OCI-LY7 (cell line): ENCODE measurements at regions not wholly inside any gene's neighbourhood (a gene's known extent, or its start where the extent isn't known, plus 50 kb on each side); places are given as distances from the start of the nearest gene placed in this dataset.

Experiments
- BruUV-seq: library from RNA; stranded (reverse); fragments of 400-500 nt; replicated peaks from 2 replicates; lab custom pipeline; 2021; lab: Mats Ljungman, UMichigan
- CTCF ChIA-PET: fragments of 300-600 bp; sonication (Branson Sonifier 250); formaldehyde crosslinking; loops from one replicate; lab custom pipeline; 2022; ENCODE audit warnings: antibody characterized with exemption; ENCODE audit not compliant: unreplicated experiment; lab: Charles Lee
- POLR2A ChIA-PET: fragments of 300-600 bp; sonication (Branson Sonifier 250); formaldehyde crosslinking; loops from one replicate; lab custom pipeline; 2022; ENCODE audit warnings: antibody characterized with exemption; lab: Charles Lee
- DNase-seq: peaks from one replicate; pipeline ENCODE4 v3.0.0-alpha.2; 2015; ENCODE audit warnings: low spot score
- H2AFZ ChIP-seq: fragments of 200-600 bp; sonication (generic), shearing (Covaris generic); 2 replicates; pipeline ENCODE4 v1.6.1; 2014; ENCODE audit warnings: mild to moderate bottlenecking, antibody characterized with exemption, low read length, moderate library complexity
- H3K27ac ChIP-seq: fragments of 200-600 bp; sonication (generic); 2 replicates; pipeline ENCODE4 v1.5.1; 2014; ENCODE audit warnings: mixed run types, low read depth, mild to moderate bottlenecking, moderate library complexity, low read length, inconsistent platforms; ENCODE audit not compliant: poor library complexity, severe bottlenecking
- H3K36me3 ChIP-seq: fragments of 200-600 bp; sonication (generic); 2 replicates; pipeline ENCODE4 v1.6.1; 2014; ENCODE audit warnings: mild to moderate bottlenecking, antibody characterized with exemption, low read length, moderate library complexity, mixed read lengths; ENCODE audit not compliant: insufficient read depth
- H3K4me1 ChIP-seq: fragments of 200-600 bp; sonication (generic); 2 replicates; pipeline ENCODE4 v1.5.1; 2014; ENCODE audit warnings: mild to moderate bottlenecking, low read length; ENCODE audit not compliant: insufficient read depth, poor library complexity, severe bottlenecking
- H3K4me2 ChIP-seq: fragments of 200-600 bp; sonication (generic); 2 replicates; pipeline ENCODE4 v1.6.1; 2014; ENCODE audit warnings: mild to moderate bottlenecking, low read length
- H3K4me3 ChIP-seq: fragments of 200-600 bp; sonication (generic); 2 replicates; pipeline ENCODE4 v1.5.1; 2014; ENCODE audit warnings: mild to moderate bottlenecking, low read depth, low read length; ENCODE audit not compliant: poor library complexity, severe bottlenecking
- H3K79me2 ChIP-seq: fragments of 200-600 bp; sonication (generic); 2 replicates; pipeline ENCODE4 v1.6.1; 2016; ENCODE audit warnings: low read depth, mild to moderate bottlenecking, low read length, moderate library complexity, mixed read lengths; ENCODE audit not compliant: insufficient read depth
- H3K9me2 ChIP-seq: fragments of 200-600 bp; sonication (generic); 2 replicates; pipeline ENCODE4 v1.6.1; 2016; ENCODE audit warnings: mild to moderate bottlenecking, low read length, mixed read lengths; ENCODE audit not compliant: insufficient read depth
- H3K9me3 ChIP-seq: fragments of 200-600 bp; sonication (generic); 2 replicates; pipeline ENCODE4 v1.6.1; 2014; ENCODE audit warnings: mild to moderate bottlenecking, mixed run types, low read length, mixed read lengths
- H4K20me1 ChIP-seq: fragments of 200-600 bp; sonication (generic); 2 replicates; pipeline ENCODE4 v1.6.1; 2014; ENCODE audit warnings: mild to moderate bottlenecking, antibody characterized with exemption, low read length, moderate library complexity, mixed read lengths; ENCODE audit not compliant: insufficient read depth
- EZH2phosphoT487 ChIP-seq: fragments of 200-600 bp; sonication (generic); IDR thresholded peaks from 2 replicates; pipeline ENCODE4 v1.6.1; 2018; ENCODE audit warnings: low read depth, borderline replicate concordance, mild to moderate bottlenecking, mixed run types, antibody characterized with exemption, low read length, moderate library complexity, mixed read lengths
- intact Hi-C: fragments of 100-400 bp; cut with micrococcal nuclease; formaldehyde crosslinking; loops from one replicate; pipeline ENCODE4 v1.10.0; 2022; ENCODE audit not compliant: unreplicated experiment
- TF ChIP-seq, protein P1 (sequence below): fragments of 200-600 bp; sonication (generic); conservative IDR thresholded peaks from 2 replicates; pipeline ENCODE4 v1.5.1; 2014; ENCODE audit warnings: mild to moderate bottlenecking, antibody characterized with exemption, low read length, moderate library complexity, mixed read lengths

DNA sequence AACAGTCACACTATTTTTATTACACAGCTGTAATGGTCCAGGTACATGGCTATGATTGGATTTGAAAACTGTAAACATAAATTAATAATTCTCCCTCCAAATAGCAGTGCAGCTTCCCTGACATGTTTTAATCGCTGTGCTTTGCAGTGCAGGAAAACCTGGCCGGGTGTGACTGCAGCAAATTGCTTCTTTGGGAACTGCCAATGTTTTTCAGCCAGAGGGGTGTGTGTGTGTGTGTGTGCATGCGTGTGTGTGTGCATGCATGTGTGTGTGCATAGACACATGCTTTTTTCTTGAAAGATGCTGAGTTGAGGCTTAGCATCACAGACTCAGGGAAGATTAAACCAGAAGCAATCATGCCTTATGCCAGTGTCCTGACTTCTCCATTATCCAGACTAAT lies 231.2 kb downstream of the PRDM2 start:
- no peak for TF ChIP-seq EZH2phosphoT487
- TF ChIP-seq, protein P1, sequence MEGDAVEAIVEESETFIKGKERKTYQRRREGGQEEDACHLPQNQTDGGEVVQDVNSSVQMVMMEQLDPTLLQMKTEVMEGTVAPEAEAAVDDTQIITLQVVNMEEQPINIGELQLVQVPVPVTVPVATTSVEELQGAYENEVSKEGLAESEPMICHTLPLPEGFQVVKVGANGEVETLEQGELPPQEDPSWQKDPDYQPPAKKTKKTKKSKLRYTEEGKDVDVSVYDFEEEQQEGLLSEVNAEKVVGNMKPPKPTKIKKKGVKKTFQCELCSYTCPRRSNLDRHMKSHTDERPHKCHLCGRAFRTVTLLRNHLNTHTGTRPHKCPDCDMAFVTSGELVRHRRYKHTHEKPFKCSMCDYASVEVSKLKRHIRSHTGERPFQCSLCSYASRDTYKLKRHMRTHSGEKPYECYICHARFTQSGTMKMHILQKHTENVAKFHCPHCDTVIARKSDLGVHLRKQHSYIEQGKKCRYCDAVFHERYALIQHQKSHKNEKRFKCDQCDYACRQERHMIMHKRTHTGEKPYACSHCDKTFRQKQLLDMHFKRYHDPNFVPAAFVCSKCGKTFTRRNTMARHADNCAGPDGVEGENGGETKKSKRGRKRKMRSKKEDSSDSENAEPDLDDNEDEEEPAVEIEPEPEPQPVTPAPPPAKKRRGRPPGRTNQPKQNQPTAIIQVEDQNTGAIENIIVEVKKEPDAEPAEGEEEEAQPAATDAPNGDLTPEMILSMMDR: no peak
- Histone ChIP-seq H3K9me2 (no peaks in the 10 kb centered on the region), H4K20me1 (no peaks in the 10 kb centered on the region), H3K9me3 (no peaks in the 10 kb centered on the region), H3K79me2 (no peaks in the 10 kb centered on the region), H2AFZ (no peak overlapping the region), H3K36me3 (no peaks in the 10 kb centered on the region), H3K4me3 (no peak overlapping the region), H3K4me2 (no peak overlapping the region), H3K27ac (no peak overlapping the region), H3K4me1 (no peaks in the 10 kb centered on the region)
- ChIA-PET POLR2A (no interaction called here), CTCF (no interaction called here)
- DNase-seq: no peak
- intact Hi-C loops: no loop called here
- no TSS peak for BruUV-seq

GRCh38 chr1:13935336-13935735 lies 235.3 kb downstream of the PRDM2 start:
- ChIA-PET CTCF (no interaction called here), POLR2A (no interaction called here)
- Histone ChIP-seq H4K20me1 (no peaks in the 10 kb centered on the region), H3K79me2 (no peaks in the 10 kb centered on the region), H3K4me1 (no peaks in the 10 kb centered on the region), H3K27ac (no peak overlapping the region), H3K4me3 (no peak overlapping the region), H2AFZ (no peak overlapping the region), H3K9me3 (no peaks in the 10 kb centered on the region), H3K9me2 (no peaks in the 10 kb centered on the region), H3K4me2 (no peak overlapping the region), H3K36me3 (no peaks in the 10 kb centered on the region)
- TF ChIP-seq EZH2phosphoT487: no peak
- TF ChIP-seq, protein P1: no peak
- DNase-seq: no peak
- intact Hi-C loops: no loop called here
- BruUV-seq: no TSS peak

- H3K27ac ChIP-seq: no peak overlapping the region
- no peaks in the 10 kb centered on the region for H3K79me2 ChIP-seq
- CTCF ChIA-PET: no interaction called here
- H3K4me2 ChIP-seq: no peak overlapping the region
- H3K4me3 ChIP-seq: no peak overlapping the region
- BruUV-seq: no TSS peak
- peaks cover 8% of the 10 kb centered on the region for H3K9me3 ChIP-seq
- intact Hi-C loops: no loop called here
- POLR2A ChIA-PET: interaction anchor here (1.3 kb wide), 1 partner anchor 64 kb away, joined by 3 read pairs; no protein-coding TSS in a partner anchor
- H4K20me1 ChIP-seq: no peaks in the 10 kb centered on the region
- H2AFZ ChIP-seq: no peak overlapping the region
- no peaks in the 10 kb centered on the region for H3K9me2 ChIP-seq
- no peaks in the 10 kb centered on the region for H3K4me1 ChIP-seq
- DNase-seq: no peak
- H3K36me3 ChIP-seq: no peaks in the 10 kb centered on the region
- TF ChIP-seq, protein P1: no peak
- TF ChIP-seq EZH2phosphoT487: no peak
Measured at GRCh38 chr1:13941315-13941714, 241.3 kb downstream of the PRDM2 start.
